Upper lobe of left lung (tissue), 4 donors: ENCODE measurements at regions not wholly inside any gene's neighbourhood (a gene's known extent, or its start where the extent isn't known, plus 50 kb on each side); places are given as distances from the start of the nearest gene placed in this dataset.

Experiments
- EP300 ChIP-seq, 4 donors: sonication (generic); formaldehyde crosslinking; IDR thresholded peaks; one replicate each; pipeline ENCODE4 v1.5.1; 2017; ENCODE audit warnings: antibody characterized with exemption in 4 of 4, control low read depth in 2 of 4
- POLR2A ChIP-seq, 4 donors: fragments of 450-650 bp; IDR thresholded peaks; one replicate each; pipeline ENCODE4 v1.5.1; 2016 to 2017; ENCODE audit warnings: antibody characterized with exemption in 4 of 4, mild to moderate bottlenecking in 2 of 4
- POLR2AphosphoS5 ChIP-seq, 2 donors: sonication (generic); formaldehyde crosslinking; IDR thresholded peaks; one replicate each; pipeline ENCODE4 v1.5.1; 2017; ENCODE audit warnings: antibody characterized with exemption in 2 of 2
- TF ChIP-seq, protein P1 (sequence below), 6 experiments: fragments of 450-650 bp in 4 of 6; fragments of 200-600 bp in 2 of 6; sonication (generic) in 2 of 6; IDR thresholded peaks; one replicate each; pipeline ENCODE4 v1.5.1; 2016 to 2019; ENCODE audit warnings: antibody characterized with exemption in 6 of 6

DNA sequence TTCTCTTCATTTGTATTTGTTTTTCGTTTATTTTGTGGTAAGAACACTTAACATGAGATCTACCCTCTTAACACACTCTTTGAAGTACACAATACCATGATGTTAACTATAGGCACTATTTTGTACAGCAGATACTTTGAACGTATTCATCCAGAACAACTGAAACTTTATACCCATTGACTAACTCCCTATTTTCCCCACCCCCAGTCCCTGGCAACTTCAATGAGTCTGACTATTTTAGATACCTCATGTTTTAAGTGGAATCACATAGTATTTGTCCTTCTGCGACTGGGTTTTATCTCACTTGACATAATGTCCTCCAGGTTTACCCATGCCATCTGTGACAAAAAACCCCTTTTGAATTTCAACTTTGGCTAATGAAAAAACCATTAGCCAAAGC, 356.3 kb upstream of the CDH20 start:
- TF ChIP-seq POLR2A (IDR thresholded peaks at IDR 0.05) (no peak), POLR2AphosphoS5 (IDR thresholded peaks at IDR 0.05) (no peak), EP300 (IDR thresholded peaks at IDR 0.05) (no peak)
- TF ChIP-seq, protein P1, sequence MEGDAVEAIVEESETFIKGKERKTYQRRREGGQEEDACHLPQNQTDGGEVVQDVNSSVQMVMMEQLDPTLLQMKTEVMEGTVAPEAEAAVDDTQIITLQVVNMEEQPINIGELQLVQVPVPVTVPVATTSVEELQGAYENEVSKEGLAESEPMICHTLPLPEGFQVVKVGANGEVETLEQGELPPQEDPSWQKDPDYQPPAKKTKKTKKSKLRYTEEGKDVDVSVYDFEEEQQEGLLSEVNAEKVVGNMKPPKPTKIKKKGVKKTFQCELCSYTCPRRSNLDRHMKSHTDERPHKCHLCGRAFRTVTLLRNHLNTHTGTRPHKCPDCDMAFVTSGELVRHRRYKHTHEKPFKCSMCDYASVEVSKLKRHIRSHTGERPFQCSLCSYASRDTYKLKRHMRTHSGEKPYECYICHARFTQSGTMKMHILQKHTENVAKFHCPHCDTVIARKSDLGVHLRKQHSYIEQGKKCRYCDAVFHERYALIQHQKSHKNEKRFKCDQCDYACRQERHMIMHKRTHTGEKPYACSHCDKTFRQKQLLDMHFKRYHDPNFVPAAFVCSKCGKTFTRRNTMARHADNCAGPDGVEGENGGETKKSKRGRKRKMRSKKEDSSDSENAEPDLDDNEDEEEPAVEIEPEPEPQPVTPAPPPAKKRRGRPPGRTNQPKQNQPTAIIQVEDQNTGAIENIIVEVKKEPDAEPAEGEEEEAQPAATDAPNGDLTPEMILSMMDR (IDR thresholded peaks at IDR 0.05) = no peak
